Tibial nerve (tissue), 4 donors: ENCODE measurements at regions not wholly inside any gene's neighbourhood (a gene's known extent, or its start where the extent isn't known, plus 50 kb on each side); places are given as distances from the start of the nearest gene placed in this dataset.

ENCODE experiments used
- DNase-seq, 2 donors: peaks; one replicate each; pipeline ENCODE4 v3.0.0-alpha.2; 2019; ENCODE audit warnings: low spot score in 2 of 2
- H3K27ac ChIP-seq, 4 donors: fragments of 200-600 bp; sonication (generic) in 3 of 4; one replicate each; pipeline ENCODE4 v1.5.1; 2017 to 2019; ENCODE audit warnings: mild to moderate bottlenecking in 1 of 4
- H3K27me3 ChIP-seq, 2 donors: fragments of 200-600 bp; sonication (generic) in 1 of 2; one replicate each; pipeline versions ENCODE4 v1.5.1 to v1.6.0; 2017 to 2019
- H3K36me3 ChIP-seq, 3 donors: fragments of 200-600 bp; sonication (generic); one replicate each; pipeline ENCODE4 v1.5.1; 2018 to 2019
- H3K4me1 ChIP-seq, 4 donors: fragments of 200-600 bp; sonication (generic) in 3 of 4; one replicate each; pipeline ENCODE4 v1.5.1; 2017 to 2019
- H3K4me3 ChIP-seq, 4 donors: fragments of 200-600 bp; sonication (generic) in 3 of 4; one replicate each; pipeline ENCODE4 v1.5.1; 2017 to 2019; ENCODE audit warnings: mild to moderate bottlenecking in 1 of 4, moderate library complexity in 1 of 4
- H3K9me3 ChIP-seq, 4 donors: fragments of 200-600 bp; sonication (generic) in 3 of 4; one replicate each; pipeline ENCODE4 v1.5.1; 2017 to 2019
- EP300 ChIP-seq, 2 donors: sonication (generic); formaldehyde crosslinking; IDR thresholded peaks; one replicate each; pipeline ENCODE4 v1.6.1; 2017; ENCODE audit warnings: antibody characterized with exemption in 2 of 2, mild to moderate bottlenecking in 1 of 2
- POLR2A ChIP-seq, 2 donors: fragments of 450-650 bp; IDR thresholded peaks; one replicate each; pipeline ENCODE4 v1.6.1; 2017; ENCODE audit warnings: antibody characterized with exemption in 2 of 2, mild to moderate bottlenecking in 2 of 2, moderate library complexity in 2 of 2
- WGBS, 2 donors: methylation state at CpG; one replicate each; pipeline ENCODE4 v1.1.5; 2018; 5-methylcytosine and 5-hydroxymethylcytosine counted together
- TF ChIP-seq, protein P1 (sequence below), 5 experiments: fragments of 200-600 bp in 3 of 5; fragments of 450-650 bp in 2 of 5; sonication (generic) in 3 of 5; IDR thresholded peaks; one replicate each; pipeline ENCODE4 v1.5.1; 2016 to 2019; ENCODE audit warnings: antibody characterized with exemption in 5 of 5, mild to moderate bottlenecking in 3 of 5, moderate library complexity in 2 of 5

GRCh38 chr3:109631897-109632296, 294.6 kb upstream of the DPPA4 start:
- Histone ChIP-seq H3K9me3 (no peaks in the 10 kb centered on the region), H3K27me3 (no peaks in the 10 kb centered on the region), H3K4me1 (no peaks in the 10 kb centered on the region), H3K27ac (no peak overlapping the region), H3K36me3 (no peaks in the 10 kb centered on the region), H3K4me3 (no peak overlapping the region)
- TF ChIP-seq EP300 (IDR thresholded peaks at IDR 0.05), result no peak
- TF ChIP-seq, protein P1, sequence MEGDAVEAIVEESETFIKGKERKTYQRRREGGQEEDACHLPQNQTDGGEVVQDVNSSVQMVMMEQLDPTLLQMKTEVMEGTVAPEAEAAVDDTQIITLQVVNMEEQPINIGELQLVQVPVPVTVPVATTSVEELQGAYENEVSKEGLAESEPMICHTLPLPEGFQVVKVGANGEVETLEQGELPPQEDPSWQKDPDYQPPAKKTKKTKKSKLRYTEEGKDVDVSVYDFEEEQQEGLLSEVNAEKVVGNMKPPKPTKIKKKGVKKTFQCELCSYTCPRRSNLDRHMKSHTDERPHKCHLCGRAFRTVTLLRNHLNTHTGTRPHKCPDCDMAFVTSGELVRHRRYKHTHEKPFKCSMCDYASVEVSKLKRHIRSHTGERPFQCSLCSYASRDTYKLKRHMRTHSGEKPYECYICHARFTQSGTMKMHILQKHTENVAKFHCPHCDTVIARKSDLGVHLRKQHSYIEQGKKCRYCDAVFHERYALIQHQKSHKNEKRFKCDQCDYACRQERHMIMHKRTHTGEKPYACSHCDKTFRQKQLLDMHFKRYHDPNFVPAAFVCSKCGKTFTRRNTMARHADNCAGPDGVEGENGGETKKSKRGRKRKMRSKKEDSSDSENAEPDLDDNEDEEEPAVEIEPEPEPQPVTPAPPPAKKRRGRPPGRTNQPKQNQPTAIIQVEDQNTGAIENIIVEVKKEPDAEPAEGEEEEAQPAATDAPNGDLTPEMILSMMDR (IDR thresholded peaks at IDR 0.05), result no peak
- TF ChIP-seq POLR2A (IDR thresholded peaks at IDR 0.05), result no peak
- DNase-seq, result no peak

DNA sequence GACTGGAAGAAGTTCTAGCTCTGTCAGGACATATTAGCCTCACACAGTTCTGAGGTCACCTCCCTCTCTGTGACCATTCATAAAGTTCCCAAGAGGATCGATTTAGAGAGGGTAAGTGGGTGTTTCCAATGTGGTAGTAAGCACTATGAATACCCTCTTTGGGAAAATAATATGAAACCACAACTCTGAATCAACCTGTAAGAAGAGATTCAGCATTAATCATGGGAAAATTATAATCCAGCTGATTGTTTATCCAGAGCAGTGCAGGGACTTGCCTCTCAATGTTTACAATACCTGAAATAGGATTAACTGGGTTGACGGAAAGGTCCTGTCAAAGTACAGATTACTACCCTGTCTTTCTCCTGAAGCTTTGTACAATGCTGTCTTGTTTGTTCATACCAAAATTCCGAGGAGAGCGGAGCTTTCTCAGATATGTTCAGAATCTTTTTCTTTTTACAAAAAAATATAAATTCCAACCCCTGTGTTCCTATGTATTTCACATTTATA, 302.9 kb upstream of the DPPA4 start:
- Histone ChIP-seq H3K27ac (no peak overlapping the region), H3K36me3 (no peaks in the 10 kb centered on the region), H3K4me3 (no peak overlapping the region), H3K27me3 (no peaks in the 10 kb centered on the region), H3K9me3 (no peaks in the 10 kb centered on the region), H3K4me1 (no peaks in the 10 kb centered on the region)
- WGBS, 2 donors, result 67 to 74% methylated on average over 4 of the region's 4 CpGs
- no peak for DNase-seq
- TF ChIP-seq, protein P1 (IDR thresholded peaks at IDR 0.05), result no peak
- TF ChIP-seq POLR2A (IDR thresholded peaks at IDR 0.05) (no peak), EP300 (IDR thresholded peaks at IDR 0.05) (no peak)

GRCh38 chr3:109642025-109642424, 304.7 kb upstream of the DPPA4 start:
- Histone ChIP-seq H3K4me1 (no peaks in the 10 kb centered on the region), H3K27ac (no peak overlapping the region), H3K9me3 (no peaks in the 10 kb centered on the region), H3K4me3 (no peak overlapping the region), H3K36me3 (no peaks in the 10 kb centered on the region), H3K27me3 (no peaks in the 10 kb centered on the region)
- no peak for DNase-seq
- WGBS, 2 donors, result 71 to 85% methylated on average over 1 of the region's 1 CpG
- TF ChIP-seq, protein P1 (IDR thresholded peaks at IDR 0.05), result no peak
- TF ChIP-seq POLR2A (IDR thresholded peaks at IDR 0.05) (no peak), EP300 (IDR thresholded peaks at IDR 0.05) (no peak)

DNA sequence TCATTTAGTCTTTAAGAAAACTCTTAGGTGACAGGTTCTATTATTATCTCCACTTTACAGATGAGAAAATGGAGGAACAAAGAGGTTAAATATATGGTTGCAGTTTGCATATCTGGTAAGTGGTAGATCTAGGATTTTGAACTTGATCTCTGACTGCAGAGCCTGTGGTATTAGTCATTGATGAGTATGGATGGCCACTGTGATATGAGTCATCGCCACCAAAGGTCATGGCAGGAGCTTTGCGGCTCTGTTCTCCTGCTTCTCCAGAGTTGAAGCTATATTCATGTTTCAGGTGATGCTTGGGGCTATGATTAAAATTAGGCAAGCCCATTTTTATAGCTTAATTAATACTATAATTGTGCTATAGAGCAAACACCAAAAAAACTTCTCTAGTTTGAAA, 306.2 kb upstream of the DPPA4 start:
- Histone ChIP-seq H3K27ac (no peak overlapping the region), H3K27me3 (no peaks in the 10 kb centered on the region), H3K9me3 (no peaks in the 10 kb centered on the region), H3K4me1 (no peaks in the 10 kb centered on the region), H3K36me3 (no peaks in the 10 kb centered on the region), H3K4me3 (no peak overlapping the region)
- WGBS, 2 donors, result 43 to 75% methylated on average over 2 of the region's 2 CpGs
- DNase-seq, result no peak
- no peak for TF ChIP-seq POLR2A (IDR thresholded peaks at IDR 0.05)
- TF ChIP-seq EP300 (IDR thresholded peaks at IDR 0.05), result no peak
- TF ChIP-seq, protein P1 (IDR thresholded peaks at IDR 0.05), result no peak

DNA sequence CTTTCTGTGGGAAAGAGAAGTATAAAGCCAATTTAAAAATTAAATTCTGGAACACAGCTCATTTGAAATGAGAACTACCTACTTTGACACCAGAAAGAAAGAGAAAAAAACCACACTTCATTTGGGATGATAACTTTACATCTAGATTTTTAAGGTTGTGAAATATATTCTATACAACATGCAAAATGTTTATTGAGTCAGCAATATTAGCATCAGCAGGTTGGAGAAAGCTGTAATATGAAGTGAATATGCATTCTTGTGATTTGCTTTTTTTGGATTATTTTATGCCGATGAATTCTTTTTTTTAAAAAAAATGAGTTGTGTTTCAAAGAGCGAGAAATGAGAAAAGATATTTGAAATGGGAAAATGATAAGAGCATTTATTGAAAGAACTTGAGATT, 307.0 kb upstream of the DPPA4 start:
- WGBS, 2 donors, result 89% methylated on average over 2 of the region's 2 CpGs
- Histone ChIP-seq H3K36me3 (no peaks in the 10 kb centered on the region), H3K27me3 (no peaks in the 10 kb centered on the region), H3K9me3 (no peaks in the 10 kb centered on the region), H3K4me3 (no peak overlapping the region), H3K4me1 (no peaks in the 10 kb centered on the region), H3K27ac (no peak overlapping the region)
- TF ChIP-seq POLR2A (IDR thresholded peaks at IDR 0.05) (no peak), EP300 (IDR thresholded peaks at IDR 0.05) (no peak)
- TF ChIP-seq, protein P1 (IDR thresholded peaks at IDR 0.05), result no peak
- no peak for DNase-seq
